SK-N-SH treated with all-trans-retinoic acid at 6 μM for 48 hours (cell line): ENCODE measurements at regions not wholly inside any gene's neighbourhood (a gene's known extent, or its start where the extent isn't known, plus 50 kb on each side); places are given as distances from the start of the nearest gene placed in this dataset.

Experiments
- ARNTL ChIP-seq: fragments of 450-650 bp; formaldehyde crosslinking; IDR thresholded peaks from 2 replicates; pipeline ENCODE4 v1.5.0; 2020; ENCODE audit warnings: low read depth, mild to moderate bottlenecking, moderate library complexity, borderline replicate concordance
- TF ChIP-seq, protein P1 (sequence below): fragments of 250-450 bp; sonication (Bioruptor Pico); IDR thresholded peaks from 2 replicates; pipeline ENCODE4 v1.5.0; 2020; ENCODE audit warnings: mild to moderate bottlenecking, moderate library complexity
- TF ChIP-seq, protein P2 (sequence below): fragments of 250-450 bp; sonication (Bioruptor Pico); IDR thresholded peaks from 2 replicates; pipeline ENCODE4 v1.8.0; 2020; ENCODE audit warnings: mild to moderate bottlenecking, moderate library complexity, borderline replicate concordance

- TF ChIP-seq, protein P1, sequence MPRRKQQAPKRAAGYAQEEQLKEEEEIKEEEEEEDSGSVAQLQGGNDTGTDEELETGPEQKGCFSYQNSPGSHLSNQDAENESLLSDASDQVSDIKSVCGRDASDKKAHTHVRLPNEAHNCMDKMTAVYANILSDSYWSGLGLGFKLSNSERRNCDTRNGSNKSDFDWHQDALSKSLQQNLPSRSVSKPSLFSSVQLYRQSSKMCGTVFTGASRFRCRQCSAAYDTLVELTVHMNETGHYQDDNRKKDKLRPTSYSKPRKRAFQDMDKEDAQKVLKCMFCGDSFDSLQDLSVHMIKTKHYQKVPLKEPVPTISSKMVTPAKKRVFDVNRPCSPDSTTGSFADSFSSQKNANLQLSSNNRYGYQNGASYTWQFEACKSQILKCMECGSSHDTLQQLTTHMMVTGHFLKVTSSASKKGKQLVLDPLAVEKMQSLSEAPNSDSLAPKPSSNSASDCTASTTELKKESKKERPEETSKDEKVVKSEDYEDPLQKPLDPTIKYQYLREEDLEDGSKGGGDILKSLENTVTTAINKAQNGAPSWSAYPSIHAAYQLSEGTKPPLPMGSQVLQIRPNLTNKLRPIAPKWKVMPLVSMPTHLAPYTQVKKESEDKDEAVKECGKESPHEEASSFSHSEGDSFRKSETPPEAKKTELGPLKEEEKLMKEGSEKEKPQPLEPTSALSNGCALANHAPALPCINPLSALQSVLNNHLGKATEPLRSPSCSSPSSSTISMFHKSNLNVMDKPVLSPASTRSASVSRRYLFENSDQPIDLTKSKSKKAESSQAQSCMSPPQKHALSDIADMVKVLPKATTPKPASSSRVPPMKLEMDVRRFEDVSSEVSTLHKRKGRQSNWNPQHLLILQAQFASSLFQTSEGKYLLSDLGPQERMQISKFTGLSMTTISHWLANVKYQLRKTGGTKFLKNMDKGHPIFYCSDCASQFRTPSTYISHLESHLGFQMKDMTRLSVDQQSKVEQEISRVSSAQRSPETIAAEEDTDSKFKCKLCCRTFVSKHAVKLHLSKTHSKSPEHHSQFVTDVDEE (CRISPR knock-in tag), result no peak
- TF ChIP-seq, protein P2, sequence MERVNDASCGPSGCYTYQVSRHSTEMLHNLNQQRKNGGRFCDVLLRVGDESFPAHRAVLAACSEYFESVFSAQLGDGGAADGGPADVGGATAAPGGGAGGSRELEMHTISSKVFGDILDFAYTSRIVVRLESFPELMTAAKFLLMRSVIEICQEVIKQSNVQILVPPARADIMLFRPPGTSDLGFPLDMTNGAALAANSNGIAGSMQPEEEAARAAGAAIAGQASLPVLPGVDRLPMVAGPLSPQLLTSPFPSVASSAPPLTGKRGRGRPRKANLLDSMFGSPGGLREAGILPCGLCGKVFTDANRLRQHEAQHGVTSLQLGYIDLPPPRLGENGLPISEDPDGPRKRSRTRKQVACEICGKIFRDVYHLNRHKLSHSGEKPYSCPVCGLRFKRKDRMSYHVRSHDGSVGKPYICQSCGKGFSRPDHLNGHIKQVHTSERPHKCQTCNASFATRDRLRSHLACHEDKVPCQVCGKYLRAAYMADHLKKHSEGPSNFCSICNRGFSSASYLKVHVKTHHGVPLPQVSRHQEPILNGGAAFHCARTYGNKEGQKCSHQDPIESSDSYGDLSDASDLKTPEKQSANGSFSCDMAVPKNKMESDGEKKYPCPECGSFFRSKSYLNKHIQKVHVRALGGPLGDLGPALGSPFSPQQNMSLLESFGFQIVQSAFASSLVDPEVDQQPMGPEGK (CRISPR knock-in tag), result no peak
- TF ChIP-seq ARNTL (CRISPR knock-in tag), result no peak
These were observed 502.3 kb downstream of the NUF2 start for GRCh38 chr1:163824006-163824405.
